Mucosa of descending colon (tissue), 3 donors: ENCODE measurements at regions not wholly inside any gene's neighbourhood (a gene's known extent, or its start where the extent isn't known, plus 50 kb on each side); places are given as distances from the start of the nearest gene placed in this dataset.

Source experiments
- ATAC-seq: fragments of 200-7000 bp; cut with Tn5 transposase; one replicate; pipeline ENCODE4 v1.9.1; 2020; ENCODE audit warnings: mild to moderate bottlenecking, moderate library complexity
- DNase-seq, 3 donors: peaks; one replicate each; pipeline ENCODE4 v3.0.0-alpha.2; 2020
- H3K36me3 ChIP-seq: fragments of 200-600 bp; one replicate; pipeline ENCODE4 v1.8.0; 2021; ENCODE audit warnings: low read depth, mild to moderate bottlenecking
- H3K4me1 ChIP-seq: fragments of 200-600 bp; one replicate; pipeline ENCODE4 v1.8.0; 2021; ENCODE audit warnings: low read depth, mild to moderate bottlenecking
- H3K4me3 ChIP-seq: fragments of 200-600 bp; one replicate; pipeline ENCODE4 v1.8.0; 2021; ENCODE audit warnings: mild to moderate bottlenecking
- H3K9me3 ChIP-seq: fragments of 200-600 bp; one replicate; pipeline ENCODE4 v1.8.0; 2021; ENCODE audit warnings: mild to moderate bottlenecking
- intact Hi-C, 2 donors: fragments of 100-400 bp; cut with DNase I in 1 of 2; cut with micrococcal nuclease in 1 of 2; formaldehyde crosslinking; loops; one replicate each; pipeline versions ENCODE4 v1.11.0 to v1.11.1; 2022; cut with DNase I, micrococcal nuclease
- TF ChIP-seq, protein P1 (sequence below): fragments of 200-600 bp; IDR thresholded peaks from one replicate; pipeline ENCODE4 v1.8.0; 2022; ENCODE audit warnings: antibody characterized with exemption, mild to moderate bottlenecking
- donor health status: DM: no; HTN: no; CAD: no; lungs with moderate emphysema.
- donor health status: DM: no; HTN: no; CAD: no.
- donor health status: DM: no; HTN: yes; CAD: no.

GRCh38 chr9:73906671-73907070 is 590.5 kb upstream of the RORB start:
- Histone ChIP-seq H3K4me3 (no peak overlapping the region), H3K4me1 (no peaks in the 10 kb centered on the region), H3K9me3 (no peaks in the 10 kb centered on the region), H3K36me3 (no peaks in the 10 kb centered on the region)
- TF ChIP-seq, protein P1, sequence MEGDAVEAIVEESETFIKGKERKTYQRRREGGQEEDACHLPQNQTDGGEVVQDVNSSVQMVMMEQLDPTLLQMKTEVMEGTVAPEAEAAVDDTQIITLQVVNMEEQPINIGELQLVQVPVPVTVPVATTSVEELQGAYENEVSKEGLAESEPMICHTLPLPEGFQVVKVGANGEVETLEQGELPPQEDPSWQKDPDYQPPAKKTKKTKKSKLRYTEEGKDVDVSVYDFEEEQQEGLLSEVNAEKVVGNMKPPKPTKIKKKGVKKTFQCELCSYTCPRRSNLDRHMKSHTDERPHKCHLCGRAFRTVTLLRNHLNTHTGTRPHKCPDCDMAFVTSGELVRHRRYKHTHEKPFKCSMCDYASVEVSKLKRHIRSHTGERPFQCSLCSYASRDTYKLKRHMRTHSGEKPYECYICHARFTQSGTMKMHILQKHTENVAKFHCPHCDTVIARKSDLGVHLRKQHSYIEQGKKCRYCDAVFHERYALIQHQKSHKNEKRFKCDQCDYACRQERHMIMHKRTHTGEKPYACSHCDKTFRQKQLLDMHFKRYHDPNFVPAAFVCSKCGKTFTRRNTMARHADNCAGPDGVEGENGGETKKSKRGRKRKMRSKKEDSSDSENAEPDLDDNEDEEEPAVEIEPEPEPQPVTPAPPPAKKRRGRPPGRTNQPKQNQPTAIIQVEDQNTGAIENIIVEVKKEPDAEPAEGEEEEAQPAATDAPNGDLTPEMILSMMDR = no peak
- intact Hi-C loops = no loop called here
- DNase-seq (no peak), ATAC-seq (no peak)

DNA sequence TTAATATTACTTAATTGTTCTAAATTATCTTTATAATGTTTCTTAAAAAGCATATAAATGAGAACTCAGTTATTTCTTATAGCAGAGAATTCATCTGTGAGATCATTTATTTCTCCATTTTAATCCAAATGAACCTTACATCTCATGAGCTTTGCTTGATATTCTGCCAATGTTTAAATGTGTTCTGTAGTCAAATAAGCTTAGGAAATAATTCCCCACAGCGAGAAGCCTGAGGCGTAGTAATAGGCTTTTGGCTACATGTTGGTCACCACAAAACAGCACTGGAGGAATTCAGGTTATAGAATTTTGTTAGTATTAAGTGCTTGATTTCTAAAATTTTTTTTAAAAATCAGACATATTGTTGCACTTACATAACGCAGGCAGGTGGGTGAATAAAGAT is 585.3 kb upstream of the RORB start:
- no peak for DNase-seq
- intact Hi-C loops = no loop called here
- Histone ChIP-seq H3K4me1 (no peaks in the 10 kb centered on the region), H3K4me3 (no peak overlapping the region), H3K36me3 (no peaks in the 10 kb centered on the region), H3K9me3 (no peaks in the 10 kb centered on the region)
- TF ChIP-seq, protein P1 = no peak
- no peak for ATAC-seq

DNA sequence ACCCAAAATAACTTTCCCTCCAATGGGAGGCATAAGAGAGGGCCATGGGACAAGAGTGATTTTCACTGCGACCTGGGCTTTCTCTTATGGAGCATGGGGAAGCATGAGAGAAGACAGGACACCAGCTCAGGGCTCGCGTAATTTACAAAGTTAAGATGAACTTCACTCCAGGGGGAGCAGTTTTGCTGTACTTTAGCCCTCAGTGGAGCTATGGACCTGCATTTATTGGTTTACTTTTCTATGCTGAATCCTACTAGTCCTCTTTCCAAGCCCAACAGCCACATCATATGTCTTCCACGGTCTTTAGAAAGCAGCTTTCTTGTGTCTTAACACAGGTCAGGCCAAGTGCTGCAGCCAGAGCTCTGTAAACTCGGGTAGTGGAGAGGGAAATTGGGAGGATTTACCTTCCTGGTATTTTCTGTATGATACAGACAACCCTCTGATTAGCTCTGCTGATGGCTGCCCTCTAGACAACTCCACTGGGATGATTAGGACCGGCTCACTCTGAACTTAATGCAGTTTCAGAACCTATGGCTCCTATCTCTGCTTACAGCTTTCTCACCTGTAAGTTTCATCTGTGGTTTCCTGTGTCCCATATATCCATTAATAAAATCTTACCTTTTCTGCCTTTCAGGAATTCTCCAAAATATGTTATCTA is 581.0 kb upstream of the RORB start:
- Histone ChIP-seq H3K4me1 (no peaks in the 10 kb centered on the region), H3K9me3 (no peaks in the 10 kb centered on the region), H3K36me3 (no peaks in the 10 kb centered on the region), H3K4me3 (no peak overlapping the region)
- DNase-seq (no peak), ATAC-seq (no peak)
- intact Hi-C loops = no loop called here
- TF ChIP-seq, protein P1 = no peak

- TF ChIP-seq, protein P1 = no peak
- intact Hi-C loops = no loop called here
- DNase-seq = no peak
- H3K9me3 ChIP-seq = no peaks in the 10 kb centered on the region
- no peak overlapping the region for H3K4me3 ChIP-seq
- no peak for ATAC-seq
- H3K36me3 ChIP-seq = no peaks in the 10 kb centered on the region
- H3K4me1 ChIP-seq = no peaks in the 10 kb centered on the region
These were observed 577.4 kb upstream of the RORB start for GRCh38 chr9:73919712-73920111.

- TF ChIP-seq, protein P1 = no peak
- H3K9me3 ChIP-seq = no peaks in the 10 kb centered on the region
- H3K36me3 ChIP-seq = no peaks in the 10 kb centered on the region
- H3K4me3 ChIP-seq = no peak overlapping the region
- intact Hi-C loops = no loop called here
- H3K4me1 ChIP-seq = no peaks in the 10 kb centered on the region
- DNase-seq (no peak), ATAC-seq (no peak)
These were observed 573.3 kb upstream of the RORB start for GRCh38 chr9:73923796-73924195.

- intact Hi-C loops = no loop called here
- Histone ChIP-seq H3K4me3 (no peak overlapping the region), H3K9me3 (no peaks in the 10 kb centered on the region), H3K36me3 (no peaks in the 10 kb centered on the region), H3K4me1 (no peaks in the 10 kb centered on the region)
- TF ChIP-seq, protein P1 = no peak
- DNase-seq = no peak
- no peak for ATAC-seq
These were observed 546.0 kb upstream of the RORB start for GRCh38 chr9:73951147-73951546.
